Loucy (cell line): ENCODE measurements at regions not wholly inside any gene's neighbourhood (a gene's known extent, or its start where the extent isn't known, plus 50 kb on each side); places are given as distances from the start of the nearest gene placed in this dataset.

Experiments used
- H2AFZ ChIP-seq: fragments of 200-600 bp; sonication (generic); 2 replicates; pipeline ENCODE4 v1.6.0; 2016; ENCODE audit warnings: antibody characterized with exemption, mild to moderate bottlenecking, low read length, moderate library complexity
- H3F3A ChIP-seq: fragments of 200-600 bp; 2 replicates; pipeline ENCODE4 v1.6.0; 2016; ENCODE audit warnings: antibody characterized with exemption, low read depth, mild to moderate bottlenecking
- H3K27me3 ChIP-seq: fragments of 200-600 bp; sonication (generic); 2 replicates; pipeline ENCODE4 v1.6.1; 2014; ENCODE audit warnings: low read length, mild to moderate bottlenecking; ENCODE audit not compliant: insufficient read depth, poor library complexity, severe bottlenecking
- H3K36me3 ChIP-seq: fragments of 200-600 bp; sonication (generic); 2 replicates; pipeline ENCODE4 v1.6.1; 2016; ENCODE audit warnings: low read length; ENCODE audit not compliant: insufficient read depth
- H3K4me1 ChIP-seq: fragments of 200-600 bp; sonication (generic); 2 replicates; pipeline ENCODE4 v1.5.1; 2014; ENCODE audit warnings: low read length, mild to moderate bottlenecking; ENCODE audit not compliant: insufficient read depth, poor library complexity, severe bottlenecking
- H3K4me2 ChIP-seq: fragments of 200-600 bp; sonication (generic); 2 replicates; pipeline ENCODE4 v1.6.0; 2014; ENCODE audit warnings: antibody characterized with exemption, low read length, low read depth, mild to moderate bottlenecking; ENCODE audit not compliant: poor library complexity, severe bottlenecking
- H3K4me3 ChIP-seq: fragments of 200-600 bp; sonication (generic); 2 replicates; pipeline ENCODE4 v1.5.1; 2014; ENCODE audit warnings: low read length, mild to moderate bottlenecking, mixed read lengths; ENCODE audit not compliant: poor library complexity, severe bottlenecking
- H3K79me2 ChIP-seq: fragments of 200-600 bp; sonication (generic); 2 replicates; pipeline ENCODE4 v1.6.1; 2014; ENCODE audit warnings: low read length; ENCODE audit not compliant: insufficient read depth
- H3K9ac ChIP-seq: fragments of 200-600 bp; sonication (generic); 2 replicates; pipeline ENCODE4 v1.6.0; 2014; ENCODE audit warnings: mild to moderate bottlenecking, low read depth, low read length, moderate library complexity; ENCODE audit not compliant: poor library complexity, severe bottlenecking
- H3K9me2 ChIP-seq: fragments of 200-600 bp; sonication (generic); replicated peaks from 2 replicates; pipeline ENCODE4 v1.6.1; 2016; ENCODE audit warnings: low read depth, low read length, mixed read lengths
- H3K9me3 ChIP-seq: fragments of 200-600 bp; sonication (generic); 2 replicates; pipeline ENCODE4 v1.6.1; 2014; ENCODE audit warnings: mild to moderate bottlenecking, antibody characterized with exemption, low read length, low read depth; ENCODE audit not compliant: insufficient read depth
- H4K20me1 ChIP-seq: fragments of 200-600 bp; sonication (generic); 2 replicates; pipeline ENCODE4 v1.6.0; 2014; ENCODE audit warnings: antibody characterized with exemption, low read length, mild to moderate bottlenecking; ENCODE audit not compliant: insufficient read depth, poor library complexity, severe bottlenecking
- CTCF ChIP-seq: fragments of 200-600 bp; sonication (generic); conservative IDR thresholded peaks from 2 replicates; pipeline ENCODE4 v1.5.1; 2014; ENCODE audit warnings: mild to moderate bottlenecking, antibody characterized with exemption, low read length
- EZH2phosphoT487 ChIP-seq: fragments of 200-600 bp; IDR thresholded peaks from 2 replicates; pipeline ENCODE4 v1.6.1; 2018; ENCODE audit warnings: antibody characterized with exemption, mild to moderate bottlenecking, moderate library complexity, borderline replicate concordance

DNA sequence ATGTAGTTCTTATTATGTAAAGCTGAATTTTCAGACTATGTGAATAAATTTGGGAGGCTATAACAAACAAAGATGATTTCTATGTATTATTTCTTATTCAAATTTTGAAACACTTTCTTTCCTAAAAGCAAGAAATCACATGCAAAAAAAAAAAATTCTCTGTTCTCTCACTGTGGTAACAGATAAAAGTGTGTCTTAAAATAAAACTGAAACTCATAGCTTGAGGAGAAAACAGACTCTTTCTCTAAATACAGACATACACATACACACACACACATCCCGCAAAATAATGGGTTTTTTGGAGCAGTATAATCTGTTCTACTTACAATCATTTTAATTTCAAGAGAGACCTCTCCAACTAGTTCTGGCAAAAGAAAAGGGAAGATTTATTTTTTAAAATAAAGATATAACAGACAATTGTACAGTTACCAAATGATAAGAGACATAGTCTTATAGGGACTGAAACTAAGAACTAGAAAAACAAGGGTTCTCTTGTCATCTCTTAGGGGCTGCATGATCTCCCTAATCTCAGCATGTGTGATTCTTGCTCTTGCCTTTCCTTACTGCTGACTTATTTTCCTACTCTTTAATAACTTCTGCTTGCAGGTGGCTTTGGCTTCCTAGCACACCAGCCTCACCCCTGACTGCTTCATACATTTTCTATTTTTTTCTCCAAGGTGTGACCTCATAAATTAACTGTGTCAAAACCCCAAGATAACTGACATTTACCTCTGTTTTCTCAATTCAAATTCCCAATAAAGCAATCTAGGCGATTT lies 483.5 kb upstream of the POT1 start:
- Histone ChIP-seq H3K79me2 (no peaks in the 10 kb centered on the region), H3K36me3 (no peaks in the 10 kb centered on the region), H3K9me3 (no peaks in the 10 kb centered on the region), H3K27me3 (no peaks in the 10 kb centered on the region), H3K4me1 (no peaks in the 10 kb centered on the region), H3F3A (no peaks in the 10 kb centered on the region), H4K20me1 (no peaks in the 10 kb centered on the region), H3K4me2 (no peak overlapping the region), H3K9me2 (no peaks in the 10 kb centered on the region), H2AFZ (no peak overlapping the region), H3K9ac (no peak overlapping the region), H3K4me3 (no peak overlapping the region)
- TF ChIP-seq CTCF, result no peak
- TF ChIP-seq EZH2phosphoT487, result no peak

- no peaks in the 10 kb centered on the region for H3K9me2 ChIP-seq
- no peaks in the 10 kb centered on the region for H3K9me3 ChIP-seq
- H3K9ac ChIP-seq, result no peak overlapping the region
- H2AFZ ChIP-seq, result no peak overlapping the region
- no peaks in the 10 kb centered on the region for H3K27me3 ChIP-seq
- H3K4me3 ChIP-seq, result no peak overlapping the region
- H3K36me3 ChIP-seq, result no peaks in the 10 kb centered on the region
- TF ChIP-seq EZH2phosphoT487 (no peak), CTCF (no peak)
- no peaks in the 10 kb centered on the region for H4K20me1 ChIP-seq
- no peaks in the 10 kb centered on the region for H3K79me2 ChIP-seq
- no peak overlapping the region for H3K4me2 ChIP-seq
- H3K4me1 ChIP-seq, result no peaks in the 10 kb centered on the region
- H3F3A ChIP-seq, result no peaks in the 10 kb centered on the region
These were observed 480.3 kb upstream of the POT1 start for GRCh38 chr7:125409921-125410320.

- H3K4me1 ChIP-seq, result no peaks in the 10 kb centered on the region
- H3F3A ChIP-seq, result no peaks in the 10 kb centered on the region
- H4K20me1 ChIP-seq, result no peaks in the 10 kb centered on the region
- H3K4me2 ChIP-seq, result no peak overlapping the region
- H2AFZ ChIP-seq, result no peak overlapping the region
- H3K9me2 ChIP-seq, result no peaks in the 10 kb centered on the region
- no peaks in the 10 kb centered on the region for H3K36me3 ChIP-seq
- no peaks in the 10 kb centered on the region for H3K27me3 ChIP-seq
- TF ChIP-seq EZH2phosphoT487 (no peak), CTCF (no peak)
- no peaks in the 10 kb centered on the region for H3K79me2 ChIP-seq
- H3K9ac ChIP-seq, result no peak overlapping the region
- H3K4me3 ChIP-seq, result no peak overlapping the region
- no peaks in the 10 kb centered on the region for H3K9me3 ChIP-seq
These were observed 476.5 kb upstream of the POT1 start for GRCh38 chr7:125406111-125406510.
